ENCODE measurements at regions not wholly inside any gene's neighbourhood (a gene's known extent, or its start where the extent isn't known, plus 50 kb on each side); places are given as distances from the start of the nearest gene placed in this dataset.

DNA sequence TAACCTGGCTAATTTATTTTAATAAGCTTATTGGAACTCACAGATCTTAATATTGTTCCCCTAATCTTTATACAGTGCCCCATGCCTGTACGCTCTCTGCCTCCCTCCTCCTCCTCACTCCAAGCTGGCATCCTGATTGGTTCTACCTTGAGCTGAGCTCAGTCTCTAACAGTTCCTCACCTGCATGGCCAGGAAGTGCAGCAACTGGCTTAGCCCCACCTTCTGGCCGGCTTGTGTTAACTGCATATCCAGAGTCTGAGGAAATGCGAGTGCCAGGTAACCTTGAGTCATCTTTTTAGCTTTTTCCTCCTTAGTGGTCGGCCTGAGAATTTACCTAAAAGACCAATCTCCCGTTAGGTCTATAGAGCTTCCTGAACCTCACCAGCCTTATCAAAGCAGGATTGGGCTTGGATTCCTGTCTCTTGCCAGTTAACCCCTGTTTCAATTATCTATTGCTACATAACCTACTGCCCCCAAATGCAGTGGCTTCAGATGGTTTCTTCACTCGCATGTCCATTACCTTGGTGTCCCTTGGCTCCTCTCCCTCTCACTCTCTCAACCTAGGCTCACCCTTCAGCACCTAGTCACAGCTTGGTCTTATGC, 89.5 kb upstream of the STK39 start:
- TF ChIP-seq, protein P1, sequence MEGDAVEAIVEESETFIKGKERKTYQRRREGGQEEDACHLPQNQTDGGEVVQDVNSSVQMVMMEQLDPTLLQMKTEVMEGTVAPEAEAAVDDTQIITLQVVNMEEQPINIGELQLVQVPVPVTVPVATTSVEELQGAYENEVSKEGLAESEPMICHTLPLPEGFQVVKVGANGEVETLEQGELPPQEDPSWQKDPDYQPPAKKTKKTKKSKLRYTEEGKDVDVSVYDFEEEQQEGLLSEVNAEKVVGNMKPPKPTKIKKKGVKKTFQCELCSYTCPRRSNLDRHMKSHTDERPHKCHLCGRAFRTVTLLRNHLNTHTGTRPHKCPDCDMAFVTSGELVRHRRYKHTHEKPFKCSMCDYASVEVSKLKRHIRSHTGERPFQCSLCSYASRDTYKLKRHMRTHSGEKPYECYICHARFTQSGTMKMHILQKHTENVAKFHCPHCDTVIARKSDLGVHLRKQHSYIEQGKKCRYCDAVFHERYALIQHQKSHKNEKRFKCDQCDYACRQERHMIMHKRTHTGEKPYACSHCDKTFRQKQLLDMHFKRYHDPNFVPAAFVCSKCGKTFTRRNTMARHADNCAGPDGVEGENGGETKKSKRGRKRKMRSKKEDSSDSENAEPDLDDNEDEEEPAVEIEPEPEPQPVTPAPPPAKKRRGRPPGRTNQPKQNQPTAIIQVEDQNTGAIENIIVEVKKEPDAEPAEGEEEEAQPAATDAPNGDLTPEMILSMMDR (conservative IDR thresholded peaks at IDR 0.05), result peak; percentile 61
- TF ChIP-seq EZH2 (IDR thresholded peaks at IDR 0.05; ENCODE audit: low read depth), result no peak
